Activated T-cell treated with anti-CD3 and anti-CD28 coated beads for 1 hour (primary cell): ENCODE measurements at regions not wholly inside any gene's neighbourhood (a gene's known extent, or its start where the extent isn't known, plus 50 kb on each side); places are given as distances from the start of the nearest gene placed in this dataset.
"Not testable (repeated sequence)": the region's sequence is repeated elsewhere in the genome, so short reads cannot be mapped to it uniquely, and the experiment has no call there.

Experiments used
- DNase-seq: peaks from one replicate; pipeline ENCODE4 v3.0.0-alpha.2; 2020; ENCODE audit warnings: low read depth

DNA sequence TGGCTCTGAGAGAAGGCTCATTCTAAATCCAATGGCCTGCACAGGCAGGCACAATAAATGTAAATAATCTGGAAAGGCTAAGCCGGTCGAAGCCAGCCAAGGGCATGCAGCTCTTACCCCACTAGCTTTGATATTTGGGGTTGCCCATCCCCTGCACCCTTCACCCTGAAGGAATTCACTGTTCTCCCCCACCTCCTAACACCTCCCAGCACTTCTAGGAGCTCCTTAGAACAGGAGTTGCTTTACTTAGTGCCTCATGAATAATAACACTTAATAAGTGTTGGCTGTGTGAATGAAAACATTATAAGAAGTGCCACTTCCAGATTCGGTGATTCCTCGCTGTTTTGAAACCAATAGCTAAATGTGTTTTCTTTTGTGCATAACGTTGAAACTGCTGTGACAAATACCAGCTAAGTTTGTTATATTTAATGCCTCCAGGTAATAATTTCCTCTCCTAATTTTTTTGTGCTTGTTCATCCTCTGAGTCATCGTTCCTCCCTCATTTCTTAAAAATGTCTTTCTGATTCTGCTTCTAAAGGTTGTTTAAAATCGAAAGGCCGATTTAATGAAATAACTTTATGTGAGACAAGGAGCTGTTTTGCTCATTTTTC, 458.8 kb downstream of the METTL4 start:
- no peak for DNase-seq

DNA sequence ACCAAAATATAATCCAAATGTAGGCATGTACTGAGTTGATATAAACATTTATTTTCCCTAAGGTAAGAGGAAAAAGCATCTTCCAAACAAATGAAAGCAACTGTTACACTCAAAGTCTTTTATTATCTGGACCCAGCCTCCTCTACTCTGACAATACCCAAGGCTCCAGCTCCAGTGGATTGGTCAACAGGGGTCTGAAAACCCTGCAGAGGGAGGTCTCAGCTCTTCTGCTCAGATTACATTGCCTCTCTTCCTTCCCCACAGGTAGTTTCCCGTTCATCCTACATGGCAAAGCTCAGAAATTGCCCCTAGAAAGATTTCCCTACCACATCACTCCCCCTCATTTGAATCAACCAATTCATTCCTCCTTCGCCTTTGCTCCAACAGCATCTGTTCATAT, 457.0 kb downstream of the METTL4 start:
- no peak for DNase-seq

DNA sequence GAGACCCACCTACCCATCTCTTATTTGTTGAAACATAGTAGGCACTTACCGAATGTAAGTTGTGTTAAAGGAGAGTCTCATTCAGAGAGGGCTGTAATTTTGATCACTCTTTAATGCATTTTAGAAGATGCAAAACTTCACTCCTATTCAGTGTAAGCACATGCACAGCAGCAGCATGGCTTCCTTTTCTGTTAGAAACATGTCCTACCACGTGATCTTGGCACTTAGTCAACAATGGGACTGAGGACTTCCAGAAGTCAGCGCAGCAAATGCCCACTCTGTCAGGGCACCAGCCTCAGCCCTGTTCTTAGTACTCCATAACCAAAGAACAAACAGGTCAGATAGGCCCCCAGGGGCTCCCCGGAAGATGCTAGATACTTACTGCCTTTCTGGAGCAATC, 456.5 kb downstream of the METTL4 start:
- DNase-seq: no peak

DNA sequence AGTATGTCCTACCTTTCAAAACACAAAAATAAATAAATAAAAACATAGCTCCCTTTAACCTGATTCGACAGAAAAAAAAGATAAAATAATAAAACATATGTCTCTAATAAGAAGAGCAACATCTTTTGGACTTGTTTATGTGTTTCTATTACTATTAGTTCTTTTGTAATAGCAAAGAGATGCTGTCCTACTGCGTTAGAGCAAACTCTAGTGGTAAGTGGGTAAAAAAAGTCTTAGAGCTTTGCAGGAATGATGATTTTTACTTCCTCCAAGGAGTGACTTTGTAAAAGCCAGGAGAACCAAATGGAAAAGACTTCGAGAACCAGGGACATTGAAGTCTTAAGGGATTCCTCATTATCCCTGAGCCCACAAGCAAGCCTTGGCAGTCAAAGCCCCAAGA, 450.1 kb downstream of the METTL4 start:
- DNase-seq: no peak

DNA sequence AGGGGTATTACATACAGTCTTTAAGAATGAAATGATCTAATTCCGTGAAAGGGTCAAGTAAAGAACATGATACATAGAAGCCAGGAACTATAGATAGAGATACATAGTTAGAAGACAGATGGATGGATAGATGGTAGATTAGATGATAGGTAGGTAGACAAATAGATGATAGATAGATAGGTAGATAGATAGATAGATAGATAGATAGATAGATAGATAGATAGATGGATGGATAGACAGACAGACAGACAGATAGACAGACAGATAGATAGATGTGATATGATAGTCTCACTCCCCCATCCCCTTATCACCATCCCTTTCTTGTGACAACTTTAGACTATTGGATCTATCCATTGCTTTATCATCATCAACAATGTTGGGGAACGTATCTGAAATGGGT, 448.2 kb downstream of the METTL4 start:
- no peak for DNase-seq

DNA sequence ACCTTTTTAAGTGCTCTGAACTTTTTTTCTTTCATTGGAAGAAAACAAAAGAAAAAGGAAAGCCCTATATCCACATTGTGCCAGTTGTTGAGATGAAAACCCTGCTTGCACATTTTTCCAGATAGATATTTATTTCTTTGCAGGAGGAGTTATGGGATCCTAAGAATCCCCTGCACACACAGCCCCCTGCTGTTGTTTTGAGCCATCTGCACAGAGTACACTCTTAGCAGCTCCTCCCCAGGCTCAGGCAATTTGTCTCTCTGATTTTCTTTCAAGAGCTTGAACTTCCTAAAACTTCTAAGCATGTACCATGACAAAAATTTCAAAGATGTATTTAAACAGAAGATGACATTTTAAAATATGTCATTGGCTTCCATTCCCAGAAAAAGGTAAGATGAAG, 436.9 kb downstream of the METTL4 start:
- DNase-seq: no peak

DNA sequence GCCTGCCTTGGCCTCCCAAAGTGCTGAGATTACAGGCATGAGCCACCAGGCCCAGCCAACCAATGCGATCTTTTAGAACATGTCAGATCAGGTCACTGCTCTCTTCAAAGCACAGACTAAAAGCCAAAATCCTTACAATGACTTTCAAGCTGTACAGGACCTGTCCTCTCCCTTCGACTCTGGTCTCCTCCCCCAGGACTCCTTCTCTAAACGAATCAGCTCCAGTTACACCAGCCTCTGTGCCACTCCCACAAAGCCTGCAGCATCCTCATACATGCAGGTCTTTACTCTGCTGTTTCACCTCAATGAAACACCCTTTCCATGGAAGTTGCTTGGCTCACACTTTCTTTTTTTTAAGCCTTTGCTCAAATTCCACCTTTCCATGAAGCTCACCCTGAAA, 436.0 kb downstream of the METTL4 start:
- DNase-seq: no peak

DNA sequence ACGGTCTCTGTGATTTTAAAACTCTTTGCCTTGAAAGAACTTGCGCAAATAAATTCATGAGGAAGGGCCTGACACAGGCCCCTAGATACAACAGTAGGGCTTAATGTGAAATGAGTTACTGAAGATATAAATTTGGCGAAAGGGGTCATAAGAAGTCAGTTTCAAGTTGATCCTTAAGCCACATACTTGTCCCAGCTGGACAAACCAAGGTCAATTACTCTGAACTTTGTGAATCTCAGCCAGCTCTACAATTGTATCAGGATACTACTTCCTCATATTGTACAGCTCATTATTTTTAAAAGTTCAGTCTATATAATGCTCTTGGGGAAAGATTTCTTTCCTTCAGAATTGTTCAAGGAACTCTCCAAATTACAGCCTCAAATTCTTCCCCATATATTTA, 432.8 kb downstream of the METTL4 start:
- DNase-seq: no peak

DNA sequence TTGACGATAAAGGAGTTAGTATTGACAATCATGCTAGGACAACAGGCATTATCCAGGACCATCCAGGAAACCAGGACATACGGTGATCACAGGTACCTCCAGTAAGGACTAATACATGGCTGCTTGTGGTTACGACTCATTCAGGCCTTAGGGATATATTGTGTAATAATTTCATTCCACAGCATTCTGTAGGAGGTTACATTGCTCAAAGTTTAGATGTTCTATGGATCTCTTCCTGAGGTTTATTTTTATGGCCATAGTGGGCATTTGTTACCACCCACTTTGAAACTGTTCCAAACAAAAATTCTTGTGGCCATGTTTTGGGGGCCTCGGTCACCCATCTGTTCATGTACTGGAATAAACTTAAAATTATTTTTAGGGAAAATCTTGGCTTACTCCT, 431.6 kb downstream of the METTL4 start:
- no peak for DNase-seq

DNA sequence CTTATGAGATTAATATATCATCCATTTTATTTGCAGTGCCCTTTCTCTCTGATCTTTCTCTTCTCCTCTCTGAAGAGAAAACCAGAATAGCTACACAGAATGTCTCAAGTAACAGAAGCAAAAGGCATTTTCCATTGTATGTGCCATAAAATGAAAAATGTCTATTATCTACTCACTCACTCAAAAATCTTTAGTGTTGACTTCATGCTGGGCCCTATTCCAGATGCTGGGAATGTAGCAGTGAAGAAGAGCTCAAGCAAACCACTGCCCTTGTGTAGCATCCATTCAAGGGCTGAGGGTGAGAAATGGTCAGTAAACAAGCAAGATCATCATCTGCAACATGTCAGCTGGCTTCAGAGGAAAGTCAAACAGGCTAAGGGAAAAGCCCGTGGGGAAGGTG, 427.7 kb downstream of the METTL4 start:
- no peak for DNase-seq

DNA sequence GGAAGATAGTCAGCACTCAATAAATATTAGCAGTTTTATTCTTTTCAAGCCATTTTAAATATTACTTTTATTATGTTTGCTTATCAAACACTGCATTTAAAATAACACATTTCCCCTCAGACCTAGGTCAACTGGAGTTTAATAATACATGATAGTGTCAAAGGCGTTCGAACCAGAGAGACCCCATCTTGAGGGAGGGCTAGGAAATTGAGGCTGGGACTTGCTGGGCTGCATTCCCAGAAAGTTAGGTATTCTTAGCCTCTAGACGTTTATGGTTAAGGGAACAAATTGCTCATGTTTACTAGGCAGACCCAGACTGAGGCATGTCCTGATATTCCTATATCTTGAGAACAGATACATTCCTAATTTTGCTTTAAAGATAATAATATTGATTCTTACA, 426.5 kb downstream of the METTL4 start:
- no peak for DNase-seq

DNA sequence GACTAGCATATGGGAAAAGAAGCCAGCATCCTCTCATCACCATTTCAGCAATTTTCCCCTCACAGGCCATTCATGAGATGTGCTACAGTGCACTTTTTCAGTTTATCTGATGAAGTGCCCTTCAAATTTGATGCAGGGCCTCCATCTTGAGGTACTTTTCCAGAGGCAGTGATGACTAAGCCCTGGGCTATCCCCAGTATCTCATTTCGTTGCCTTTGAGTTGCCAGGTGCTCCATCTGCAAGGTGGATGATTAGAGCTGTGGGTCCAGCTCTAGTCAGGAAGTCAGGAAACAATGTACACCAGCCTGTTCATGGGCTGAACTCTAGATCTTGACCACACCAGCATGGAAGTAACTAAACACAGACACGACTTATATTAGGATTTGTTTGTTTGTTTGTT, 425.2 kb downstream of the METTL4 start:
- no peak for DNase-seq

DNA sequence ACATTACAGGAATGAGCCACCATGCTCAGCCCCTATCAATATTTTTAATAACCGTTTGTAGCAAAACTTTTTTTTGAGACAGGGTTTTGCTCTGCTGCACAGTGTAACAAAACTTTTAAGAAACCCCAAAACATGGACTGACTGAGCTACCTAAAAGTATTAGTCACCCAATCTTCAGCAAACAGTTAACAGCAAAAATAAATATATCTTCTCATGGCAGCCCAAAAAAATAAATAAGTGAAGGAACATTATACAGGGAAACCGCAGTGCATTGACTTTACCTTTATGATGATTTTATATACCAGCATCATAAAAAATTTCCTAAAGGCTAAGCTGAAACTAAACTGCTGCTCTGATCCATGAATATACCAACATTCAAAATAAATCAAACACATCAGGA, 424.6 kb downstream of the METTL4 start:
- DNase-seq: no peak

DNA sequence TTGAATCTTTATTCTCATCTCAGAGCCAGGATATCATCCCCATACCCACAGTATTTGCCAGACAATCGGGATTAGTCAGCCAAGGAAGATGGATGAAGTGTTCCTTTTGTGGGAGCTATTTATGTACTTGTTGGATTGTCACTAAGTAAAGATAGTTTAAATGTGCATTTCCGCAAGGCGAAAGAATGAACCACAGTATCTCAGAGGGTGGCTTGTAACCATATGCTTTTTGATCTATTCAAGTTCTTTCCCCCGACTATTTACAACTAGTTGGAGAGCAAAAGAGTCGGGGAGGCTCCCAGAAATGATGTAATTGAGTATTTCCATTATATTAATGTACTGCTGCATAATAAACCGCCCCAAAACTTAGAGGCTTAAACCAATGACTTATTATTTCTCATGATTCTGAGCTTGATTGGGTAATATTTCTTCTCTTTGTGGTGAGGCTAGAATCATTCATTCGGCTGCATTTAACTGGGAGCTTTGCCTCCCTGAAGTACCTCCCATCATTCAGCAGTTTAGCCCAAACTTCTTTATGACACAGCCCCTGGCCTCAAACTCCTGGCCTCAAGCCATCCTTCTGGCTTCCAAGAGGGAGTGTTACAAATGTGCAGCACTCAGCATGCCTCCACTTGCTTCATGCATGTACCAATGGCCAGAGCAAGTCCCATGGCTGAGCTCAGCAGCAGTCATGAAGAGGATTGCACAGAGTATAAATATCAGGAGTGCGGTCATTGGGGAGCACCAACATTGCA, 423.7 kb downstream of the METTL4 start:
- DNase-seq: no peak

DNA sequence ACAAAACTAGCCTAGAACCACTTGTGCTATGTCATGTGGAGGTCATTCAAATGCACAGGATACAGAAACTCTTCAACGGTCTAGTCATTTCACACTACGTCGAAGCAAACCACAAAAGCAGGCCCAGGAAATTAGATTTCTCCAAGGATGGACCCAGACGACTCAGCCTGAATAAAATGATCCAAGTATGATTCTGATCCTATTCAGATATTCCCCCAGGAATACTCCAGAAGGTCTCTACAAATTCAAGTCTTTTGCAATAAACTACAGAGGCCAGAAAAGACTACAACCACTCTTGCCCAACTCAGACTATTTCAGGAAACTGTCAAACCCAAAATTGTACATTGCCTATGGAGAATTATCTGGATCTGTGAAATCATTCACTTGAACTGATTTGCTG, 422.5 kb downstream of the METTL4 start:
- no peak for DNase-seq

DNA sequence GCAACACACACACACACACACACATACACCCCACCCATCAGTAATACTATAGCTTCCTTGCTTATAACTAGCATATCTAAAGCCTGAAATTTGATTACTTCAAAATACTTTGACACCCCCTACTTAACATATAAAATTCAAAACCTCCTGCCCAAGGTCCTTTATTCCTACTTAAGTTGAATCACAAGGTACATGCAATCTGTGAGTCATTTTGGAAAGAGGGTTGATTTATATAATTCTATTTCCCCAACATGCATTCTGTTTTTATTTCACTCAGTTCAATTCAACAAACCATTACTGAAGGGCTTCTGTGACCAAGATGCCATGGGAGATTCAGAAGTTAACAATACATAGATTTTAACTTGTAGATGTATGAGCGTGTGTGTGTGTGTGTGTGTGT, 420.7 kb downstream of the METTL4 start:
- DNase-seq: no peak

DNA sequence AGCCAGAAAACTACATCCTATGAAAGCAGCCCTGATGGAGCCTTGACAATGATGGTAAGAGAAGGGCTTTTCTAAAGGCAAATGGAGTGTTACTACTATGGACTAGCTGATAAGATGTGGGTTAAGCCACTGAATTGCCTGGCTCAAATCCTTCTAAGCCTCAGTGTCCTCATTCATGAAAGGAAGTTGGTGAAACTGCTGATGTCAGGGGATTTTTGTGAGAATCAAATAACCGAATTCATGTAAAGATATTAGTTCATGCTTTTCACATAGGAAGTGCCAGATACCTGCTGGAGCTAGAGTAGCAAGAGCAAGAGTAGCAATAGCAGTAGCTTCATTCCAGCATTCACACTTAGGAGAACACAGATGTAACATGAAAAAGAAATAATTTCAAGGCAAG, 417.0 kb downstream of the METTL4 start:
- DNase-seq: no peak

DNA sequence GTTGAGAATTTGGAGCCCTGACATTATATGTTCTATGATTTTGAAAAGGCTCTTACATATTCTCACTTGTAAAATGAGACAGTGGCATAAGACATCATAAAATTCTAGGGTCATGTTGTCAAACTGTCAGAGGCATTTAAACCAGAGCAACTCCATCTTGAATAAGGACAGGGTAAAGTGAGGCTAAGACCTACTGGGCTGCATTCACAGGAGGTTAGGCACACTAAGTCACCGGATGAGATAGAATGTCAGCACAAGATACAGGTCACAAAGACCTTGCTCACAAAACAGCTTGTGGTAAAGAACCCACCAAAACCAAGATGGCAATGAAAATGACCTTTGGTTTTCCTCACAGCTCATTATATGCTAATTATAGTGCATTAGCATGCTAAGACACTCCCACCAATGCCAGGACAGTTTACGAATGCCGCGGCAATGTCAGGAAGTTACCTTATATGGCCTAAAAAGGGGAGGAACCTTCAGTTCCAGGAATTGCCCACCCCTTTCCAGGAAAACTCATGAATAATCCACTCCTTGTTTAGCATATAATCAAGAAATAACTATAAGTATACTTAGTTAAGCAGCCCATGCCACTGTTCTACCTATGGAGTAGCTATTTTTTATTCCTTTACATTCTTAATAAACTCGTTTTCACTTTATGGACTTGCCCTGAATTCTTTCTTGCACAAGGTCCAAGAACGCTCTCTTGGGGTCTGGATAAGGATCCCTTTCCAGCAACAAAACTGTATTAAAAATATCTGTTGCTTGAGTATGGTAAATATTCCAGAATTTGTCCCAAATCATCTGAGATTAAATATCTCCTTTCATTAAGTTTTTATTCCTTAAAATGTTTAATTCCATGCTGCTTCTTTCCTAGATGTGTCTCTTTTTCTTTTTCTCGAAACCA, 406.4 kb downstream of the METTL4 start:
- DNase-seq: no peak

DNA sequence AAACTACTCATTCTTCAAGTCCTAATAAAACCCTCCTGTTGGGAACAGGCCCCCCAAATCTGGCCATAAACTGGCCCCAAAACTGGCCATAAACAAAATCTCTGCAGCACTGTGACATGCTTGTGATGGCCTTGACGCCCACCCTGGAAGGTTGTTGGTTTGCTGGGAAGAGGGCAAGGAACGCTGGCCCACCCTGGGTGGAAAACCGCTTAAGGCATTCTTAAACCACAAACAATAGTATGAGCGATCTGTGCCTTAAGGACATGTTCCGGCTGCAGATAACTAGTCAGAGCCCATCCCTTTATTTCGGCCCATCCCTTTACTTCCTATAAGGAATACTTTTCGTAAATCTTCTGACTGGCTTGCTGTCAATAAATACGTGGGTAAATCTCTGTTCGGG, 404.4 kb downstream of the METTL4 start:
- not testable (repeated sequence) for DNase-seq

DNA sequence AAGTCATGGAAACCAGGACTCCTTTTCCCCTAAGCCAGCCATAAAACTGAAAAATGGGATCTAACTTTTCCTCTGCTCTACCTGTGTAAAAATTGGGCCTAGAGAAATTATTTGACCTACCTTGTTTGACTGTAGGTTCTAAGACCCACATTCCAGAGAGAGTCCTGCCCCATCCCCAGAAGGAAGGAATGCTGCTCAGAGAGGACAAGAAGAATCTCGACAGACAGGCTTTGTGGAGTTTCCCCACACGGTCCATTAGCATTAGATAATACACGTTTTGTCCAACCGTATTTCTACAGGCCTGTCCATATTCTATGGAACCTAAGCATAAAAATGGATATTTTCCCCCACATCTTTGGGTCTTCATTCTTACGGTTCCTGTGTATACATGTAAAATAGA, 403.3 kb downstream of the METTL4 start:
- no peak for DNase-seq

DNA sequence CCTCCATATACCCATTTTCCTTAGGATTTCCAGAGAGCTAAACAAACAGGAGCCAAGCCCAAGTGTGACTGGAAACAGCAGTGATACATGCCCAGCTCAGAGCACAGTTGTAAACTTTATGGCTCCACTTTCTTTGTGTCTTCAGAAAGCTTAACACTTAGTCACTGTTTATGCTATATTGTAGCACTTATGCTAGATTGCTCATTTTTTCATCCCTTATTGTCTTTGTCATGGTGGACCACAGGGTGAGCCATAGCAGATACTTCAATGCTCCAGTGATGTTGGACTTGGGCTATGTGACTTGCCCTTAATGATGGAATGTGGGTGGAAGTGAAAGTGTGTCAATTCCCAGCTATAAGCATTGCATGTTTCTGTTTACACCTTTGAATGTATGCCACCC, 401.6 kb downstream of the METTL4 start:
- DNase-seq: no peak

DNA sequence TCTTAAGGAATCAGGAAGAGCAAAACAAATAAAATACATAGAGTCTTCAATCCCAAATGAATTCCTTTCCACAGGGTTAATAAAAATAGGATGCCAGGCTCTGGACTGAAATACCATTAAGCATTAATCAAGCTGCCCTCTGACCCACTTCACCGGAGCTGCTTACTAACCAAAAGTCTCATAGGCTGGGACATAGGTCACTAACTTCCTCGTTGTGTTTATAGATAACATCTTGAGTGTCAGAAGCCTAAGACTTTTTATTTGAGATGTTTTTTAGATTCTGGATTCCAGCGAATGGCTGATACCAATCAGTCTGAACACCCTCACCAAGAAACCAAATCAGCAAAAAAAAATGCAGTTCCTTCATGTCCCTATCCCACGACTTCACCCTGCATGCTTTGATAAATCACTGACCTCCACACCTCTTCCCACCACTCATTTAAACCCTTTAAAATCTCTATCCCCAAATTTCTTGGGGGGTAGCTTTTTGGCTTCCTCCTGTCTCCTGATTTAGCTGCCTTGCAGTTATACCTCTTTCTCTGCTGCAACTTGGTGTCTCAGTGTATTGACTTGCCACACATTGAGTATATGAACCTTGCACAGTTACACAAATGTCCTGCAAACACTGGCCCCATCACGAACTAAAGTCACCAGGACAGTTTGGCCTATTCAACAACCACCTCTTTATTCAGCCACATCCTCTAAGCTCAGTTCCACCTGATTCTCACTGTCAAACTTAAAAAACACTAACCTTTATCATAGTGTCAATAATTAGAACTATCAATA, 399.3 kb downstream of the METTL4 start:
- no peak for DNase-seq
